ENCODE measurements at regions not wholly inside any gene's neighbourhood (a gene's known extent, or its start where the extent isn't known, plus 50 kb on each side); places are given as distances from the start of the nearest gene placed in this dataset.
"Not testable (repeated sequence)": the region's sequence is repeated elsewhere in the genome, so short reads cannot be mapped to it uniquely, and the experiment has no call there.

GRCh38 chr17:6373599-6373998 lies 61.3 kb downstream of the AIPL1 start:
- DNase-seq (ENCODE audit: low spot score): not testable (repeated sequence)

DNA sequence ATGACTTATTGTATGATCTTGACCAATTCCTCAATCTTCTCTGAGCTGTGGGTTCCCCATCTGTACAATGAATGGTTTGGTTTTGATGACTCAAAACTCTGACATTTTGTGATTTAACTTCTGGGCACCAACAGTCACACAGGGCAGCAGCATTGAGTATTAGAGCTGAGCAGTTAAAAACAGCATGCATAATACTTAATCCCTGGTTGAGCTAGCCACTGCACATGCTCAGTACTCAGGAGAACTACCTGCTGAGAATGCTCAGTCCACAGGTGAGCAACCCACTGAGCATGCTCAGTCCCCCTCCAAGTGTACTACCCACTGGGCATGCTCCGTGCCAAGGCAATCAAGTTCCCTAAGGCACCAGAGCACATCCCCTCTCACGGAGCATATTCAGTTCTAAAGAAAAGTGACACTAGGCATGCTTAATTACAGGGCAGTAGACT lies 68.7 kb downstream of the AIPL1 start:
- DNase-seq (ENCODE audit: low spot score): peak; percentile 57

- DNase-seq (ENCODE audit: low spot score): no peak
These were observed 69.5 kb downstream of the AIPL1 start for GRCh38 chr17:6365200-6365943.

GRCh38 chr17:6361733-6362132 lies 73.2 kb downstream of the AIPL1 start:
- peak; percentile 22 for DNase-seq (ENCODE audit: low spot score)

DNA sequence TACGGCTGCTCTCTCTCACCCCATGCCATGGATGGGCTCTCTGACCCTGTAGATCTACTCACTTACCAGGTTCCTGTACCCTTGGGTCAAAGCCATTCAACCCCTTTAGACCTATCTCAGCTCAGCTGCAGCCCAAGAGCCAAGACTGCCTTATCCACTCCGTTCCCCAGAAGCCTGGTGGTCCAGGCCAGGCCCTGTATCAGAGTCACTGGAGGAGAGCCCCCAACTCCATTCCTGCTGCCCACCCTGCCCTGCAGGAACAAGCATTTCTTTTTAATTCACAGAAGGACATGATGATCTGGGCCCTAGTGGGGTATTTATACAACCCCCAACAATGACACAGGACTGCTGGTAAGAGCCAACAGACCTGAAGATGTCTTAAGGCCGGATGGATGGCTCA lies 76.8 kb downstream of the AIPL1 start:
- DNase-seq (ENCODE audit: low spot score): no peak

GRCh38 chr17:6356562-6356961 lies 78.4 kb downstream of the AIPL1 start:
- no peak for DNase-seq (ENCODE audit: low spot score)

GRCh38 chr17:6355196-6355595 lies 79.7 kb downstream of the AIPL1 start:
- no peak for DNase-seq (ENCODE audit: low spot score)

GRCh38 chr17:6352801-6353560 lies 81.9 kb downstream of the AIPL1 start:
- DNase-seq (ENCODE audit: low spot score): no peak

- DNase-seq (ENCODE audit: low spot score): no peak
These were observed 82.9 kb downstream of the AIPL1 start for GRCh38 chr17:6352016-6352415.

GRCh38 chr17:6350806-6351205 lies 84.1 kb downstream of the AIPL1 start:
- no peak for DNase-seq (ENCODE audit: low spot score)

GRCh38 chr17:6348891-6349290 lies 86.0 kb downstream of the AIPL1 start:
- no peak for DNase-seq (ENCODE audit: low spot score)

DNA sequence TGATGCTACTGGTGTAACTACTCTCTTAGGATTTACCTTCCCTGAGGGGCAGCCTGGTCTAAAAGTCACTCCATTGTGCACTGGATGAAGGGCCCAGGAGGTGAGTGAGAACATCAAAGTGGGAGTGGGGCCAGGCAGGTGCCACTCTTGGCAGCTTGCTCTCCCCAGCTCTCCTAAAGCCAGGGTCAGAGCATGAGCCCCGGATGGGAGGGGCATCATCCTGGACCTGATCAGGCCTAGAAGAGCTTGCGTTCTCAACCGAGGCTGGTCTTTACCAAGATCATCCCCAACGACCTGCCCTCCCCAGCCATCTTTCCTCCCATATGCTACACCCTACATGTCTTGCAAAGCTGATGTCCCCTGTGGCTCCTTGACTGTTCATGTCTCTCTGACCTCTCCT lies 87.1 kb downstream of the AIPL1 start:
- DNase-seq (ENCODE audit: low spot score): no peak

GRCh38 chr17:6346986-6347385 lies 87.9 kb downstream of the AIPL1 start:
- DNase-seq (ENCODE audit: low spot score): no peak

DNA sequence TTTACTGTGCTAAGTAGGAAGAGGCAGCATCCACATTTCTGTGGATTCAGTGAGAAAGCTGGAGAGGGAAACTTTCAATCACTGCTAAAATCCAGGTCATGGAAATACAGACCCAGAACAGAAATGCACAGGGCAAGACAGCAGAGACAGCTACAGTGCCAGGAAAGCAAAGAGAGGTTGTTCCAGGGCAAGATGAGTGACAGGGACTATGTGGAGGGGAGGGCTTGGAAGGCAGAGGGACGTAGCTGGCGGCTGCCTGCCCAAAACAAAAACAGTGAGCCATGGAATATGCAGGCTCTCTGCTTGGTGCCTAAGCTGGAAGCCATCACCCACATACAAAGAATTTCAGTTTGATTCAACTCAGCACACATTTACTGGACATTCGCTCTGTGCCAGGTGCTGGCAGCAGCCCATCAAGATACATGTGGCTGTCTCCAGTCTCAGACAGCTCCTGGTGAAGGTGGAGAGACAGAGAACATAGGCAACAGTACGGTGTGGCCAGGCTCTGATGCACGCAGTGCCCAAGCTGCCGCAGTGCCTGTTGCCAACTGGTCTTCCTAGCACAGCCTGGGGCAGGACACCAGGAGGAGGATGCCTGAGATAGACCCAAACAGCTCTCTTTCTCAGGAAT lies 88.7 kb downstream of the AIPL1 start:
- DNase-seq (ENCODE audit: low spot score): no peak

GRCh38 chr17:6343736-6344135 lies 91.2 kb downstream of the AIPL1 start:
- no peak for DNase-seq (ENCODE audit: low spot score)

DNA sequence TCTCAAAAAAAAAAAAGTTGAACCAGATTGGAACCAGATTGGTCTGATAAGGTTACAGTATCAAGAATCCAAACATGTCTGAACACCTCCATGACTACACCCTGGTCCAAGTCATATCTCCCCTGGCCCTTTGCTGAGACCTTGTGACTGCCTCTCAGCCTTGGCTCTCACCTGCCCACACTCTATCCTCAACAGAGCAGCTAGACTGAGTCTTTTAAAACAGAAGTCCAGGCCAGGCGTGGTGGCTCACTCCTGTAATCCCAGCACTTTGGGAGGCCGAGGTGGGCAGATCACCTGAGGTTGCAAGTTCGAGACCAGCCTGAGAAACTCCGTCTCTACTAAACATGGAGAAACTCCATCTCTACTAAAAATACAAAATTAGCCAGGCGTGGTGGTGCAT lies 91.7 kb downstream of the AIPL1 start:
- no peak for DNase-seq (ENCODE audit: low spot score)

DNA sequence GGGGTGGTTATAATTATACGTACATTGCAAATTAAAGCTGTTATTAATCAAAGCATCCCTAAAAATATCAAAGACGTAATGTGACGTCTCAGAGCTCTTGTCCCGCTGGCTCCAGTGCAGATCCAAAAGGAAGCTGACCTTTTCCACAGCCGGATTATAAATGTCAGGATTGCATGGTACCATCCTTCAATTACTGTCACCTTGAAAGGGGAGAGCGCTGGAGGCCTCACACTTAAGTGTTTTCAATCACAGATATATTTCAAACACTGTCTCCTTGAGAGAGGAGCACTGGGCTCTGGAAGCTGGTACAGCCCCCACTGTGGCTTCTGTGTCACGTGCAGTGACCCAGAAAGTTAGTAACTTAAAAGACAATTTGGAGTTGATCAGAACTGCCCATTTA lies 94.2 kb downstream of the AIPL1 start:
- no peak for DNase-seq (ENCODE audit: low spot score)

DNA sequence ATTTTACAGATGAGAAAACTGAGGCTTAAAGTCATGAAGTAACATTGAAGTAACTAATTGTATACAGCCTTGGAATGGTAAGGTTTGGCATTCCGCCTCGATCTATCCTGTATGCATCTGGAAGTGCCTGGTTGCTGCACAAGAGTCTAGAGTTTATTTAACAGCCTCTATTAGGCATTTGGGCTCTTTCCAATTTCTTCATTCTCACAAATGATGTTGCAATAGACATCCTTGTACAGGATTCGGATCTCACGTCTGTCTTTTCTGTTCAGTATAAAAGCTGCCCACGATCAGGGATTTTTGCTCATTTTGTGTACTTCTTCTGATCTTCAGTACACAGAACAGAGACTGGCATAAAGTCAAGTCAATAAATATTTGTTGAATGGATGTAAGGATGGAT lies 100.5 kb downstream of the AIPL1 start:
- DNase-seq (ENCODE audit: low spot score): no peak

DNA sequence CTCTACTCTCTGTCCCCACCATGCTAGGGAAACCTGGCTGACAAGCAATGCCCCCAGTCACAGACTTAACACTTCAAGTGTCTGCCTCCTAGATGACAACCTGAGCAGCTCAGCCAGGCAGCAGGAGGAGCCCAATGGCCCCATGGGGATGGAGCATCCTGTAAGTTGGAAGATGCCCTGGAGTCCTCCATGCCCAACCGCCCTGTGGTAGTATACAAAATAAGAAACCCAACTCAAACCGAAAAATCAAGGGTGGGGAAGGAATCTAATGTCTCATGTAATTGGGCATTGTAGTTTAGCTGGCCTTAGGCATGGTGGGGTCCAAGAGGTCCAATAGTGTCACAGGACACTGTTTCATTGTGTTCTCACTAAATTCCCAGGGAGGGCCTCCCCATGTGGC lies 104.0 kb downstream of the AIPL1 start:
- DNase-seq (ENCODE audit: low spot score): no peak

DNA sequence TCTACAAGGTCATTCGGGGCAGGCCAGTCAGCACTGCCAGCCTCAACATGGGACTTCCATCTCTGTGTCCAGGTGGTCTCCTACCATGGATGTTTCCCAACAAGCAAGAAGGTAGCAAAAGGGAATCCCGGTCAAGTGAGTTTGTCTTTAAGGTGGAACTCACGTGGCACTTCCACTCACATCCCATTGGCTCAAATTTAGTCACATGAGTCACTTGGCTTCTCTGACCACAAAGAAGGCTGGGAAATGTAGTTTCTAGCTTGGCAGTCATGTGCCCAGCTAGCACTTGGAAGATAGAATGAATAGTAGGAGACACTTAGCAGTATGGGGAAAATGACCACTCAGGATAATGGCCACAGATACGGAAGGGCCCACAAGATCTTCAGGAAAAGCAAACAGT lies 106.6 kb downstream of the AIPL1 start:
- peak; percentile 15 for DNase-seq (ENCODE audit: low spot score)

- DNase-seq (ENCODE audit: low spot score): no peak
These were observed 107.9 kb downstream of the AIPL1 start for GRCh38 chr17:6327007-6327406.

GRCh38 chr17:6326483-6326882 lies 108.4 kb downstream of the AIPL1 start:
- DNase-seq (ENCODE audit: low spot score): no peak

DNA sequence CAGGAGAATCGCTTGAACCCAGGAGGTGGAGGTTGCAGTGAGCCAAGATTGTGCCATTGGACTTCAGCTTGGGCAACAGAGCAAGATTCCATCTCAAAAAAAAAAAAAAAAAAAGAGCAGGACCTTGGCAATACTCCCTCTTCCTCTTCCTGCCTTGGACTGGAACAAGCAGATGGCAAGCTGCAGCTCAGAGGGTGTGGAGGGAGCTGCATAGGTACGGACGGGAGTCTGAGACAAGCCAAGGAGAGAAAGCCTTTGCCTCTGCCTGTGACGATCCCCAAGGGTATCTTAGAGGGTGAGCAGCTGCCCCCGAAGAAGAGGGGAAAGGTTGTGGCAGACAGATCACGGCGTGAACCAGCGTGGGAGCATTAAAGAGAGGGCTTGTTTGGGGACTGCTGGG lies 109.2 kb downstream of the AIPL1 start:
- DNase-seq (ENCODE audit: low spot score): no peak

All from A172 (cell line).